Prostate gland (tissue), 2 donors: ENCODE measurements at regions not wholly inside any gene's neighbourhood (a gene's known extent, or its start where the extent isn't known, plus 50 kb on each side); places are given as distances from the start of the nearest gene placed in this dataset.
"Not testable (repeated sequence)": the region's sequence is repeated elsewhere in the genome, so short reads cannot be mapped to it uniquely, and the experiment has no call there.

Source experiments
- DNase-seq: peaks from one replicate; pipeline ENCODE4 v3.0.0-alpha.2; 2019; ENCODE audit warnings: low spot score
- H3K27ac ChIP-seq, 2 donors: fragments of 200-600 bp; sonication (generic); 2 replicates each; pipeline ENCODE4 v1.5.1; 2017 to 2019
- H3K27me3 ChIP-seq: fragments of 200-600 bp; sonication (generic); replicated peaks from 2 replicates; pipeline ENCODE4 v1.5.1; 2019; ENCODE audit not compliant: insufficient read depth
- H3K36me3 ChIP-seq, 2 donors: fragments of 200-600 bp; sonication (generic); 1 replicate in 1 of 2; 2 replicates in 1 of 2; pipeline versions ENCODE4 v1.5.1 to v1.8.1; 2017 to 2019
- H3K4me1 ChIP-seq: fragments of 200-600 bp; sonication (generic); replicated peaks from 2 replicates; pipeline ENCODE4 v1.5.1; 2019
- H3K4me3 ChIP-seq, 2 donors: fragments of 200-600 bp; sonication (generic); 2 replicates each; pipeline ENCODE4 v1.5.1; 2017 to 2019
- H3K9me3 ChIP-seq: fragments of 200-600 bp; sonication (generic); 2 replicates; pipeline ENCODE4 v1.5.1; 2017
- POLR2A ChIP-seq: fragments of 450-650 bp; IDR thresholded peaks from one replicate; pipeline ENCODE4 v1.6.1; 2016; ENCODE audit warnings: antibody characterized with exemption, mild to moderate bottlenecking
- POLR2AphosphoS5 ChIP-seq: sonication (generic); formaldehyde crosslinking; IDR thresholded peaks from one replicate; pipeline ENCODE4 v1.6.1; 2017; ENCODE audit warnings: antibody characterized with exemption
- WGBS: methylation state at CpG from one replicate; pipeline ENCODE4 v1.1.5; 2018; 5-methylcytosine and 5-hydroxymethylcytosine counted together
- intact Hi-C: fragments of 100-400 bp; cut with DNase I; formaldehyde crosslinking; loops from one replicate; pipeline ENCODE4 v1.14.2; 2022
- TF ChIP-seq, protein P1 (sequence below), 4 experiments: fragments of 200-600 bp in 2 of 4; fragments of 450-650 bp in 2 of 4; sonication (generic) in 2 of 4; IDR thresholded peaks; 1 replicate in 3 of 4; 2 replicates in 1 of 4; pipeline ENCODE4 v1.5.1; 2016 to 2019; ENCODE audit warnings: antibody characterized with exemption in 4 of 4, mild to moderate bottlenecking in 2 of 4, moderate library complexity in 2 of 4

DNA sequence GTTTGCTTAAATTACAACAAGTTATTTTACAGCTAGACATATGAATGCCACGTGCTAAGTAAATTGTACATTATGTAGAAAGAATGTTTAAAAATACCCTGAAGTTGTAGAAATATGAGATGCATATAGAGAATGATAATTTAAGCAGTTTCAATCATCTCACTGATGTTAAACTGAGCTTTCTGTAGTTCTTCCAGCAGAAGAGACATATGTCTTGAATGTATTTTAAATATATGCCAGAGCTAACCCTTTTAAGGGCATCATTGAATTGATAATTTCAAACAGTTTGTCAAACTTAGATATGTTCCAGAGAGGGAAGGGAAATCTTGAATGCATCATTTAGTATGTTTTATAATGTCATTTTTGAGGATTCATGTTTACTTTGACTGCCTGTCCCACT lies 255.2 kb downstream of the MDFIC start:
- 42% methylated on average over 1 of the region's 1 CpG for WGBS
- no peaks in the 10 kb centered on the region for H3K36me3 ChIP-seq
- H3K27ac ChIP-seq, result no peak overlapping the region
- no peaks in the 10 kb centered on the region for H3K27me3 ChIP-seq
- H3K4me3 ChIP-seq, result no peak overlapping the region
- H3K9me3 ChIP-seq, result no peaks in the 10 kb centered on the region
- intact Hi-C loops, result no loop called here
- DNase-seq, result no peak
- no peaks in the 10 kb centered on the region for H3K4me1 ChIP-seq
- TF ChIP-seq, protein P1, sequence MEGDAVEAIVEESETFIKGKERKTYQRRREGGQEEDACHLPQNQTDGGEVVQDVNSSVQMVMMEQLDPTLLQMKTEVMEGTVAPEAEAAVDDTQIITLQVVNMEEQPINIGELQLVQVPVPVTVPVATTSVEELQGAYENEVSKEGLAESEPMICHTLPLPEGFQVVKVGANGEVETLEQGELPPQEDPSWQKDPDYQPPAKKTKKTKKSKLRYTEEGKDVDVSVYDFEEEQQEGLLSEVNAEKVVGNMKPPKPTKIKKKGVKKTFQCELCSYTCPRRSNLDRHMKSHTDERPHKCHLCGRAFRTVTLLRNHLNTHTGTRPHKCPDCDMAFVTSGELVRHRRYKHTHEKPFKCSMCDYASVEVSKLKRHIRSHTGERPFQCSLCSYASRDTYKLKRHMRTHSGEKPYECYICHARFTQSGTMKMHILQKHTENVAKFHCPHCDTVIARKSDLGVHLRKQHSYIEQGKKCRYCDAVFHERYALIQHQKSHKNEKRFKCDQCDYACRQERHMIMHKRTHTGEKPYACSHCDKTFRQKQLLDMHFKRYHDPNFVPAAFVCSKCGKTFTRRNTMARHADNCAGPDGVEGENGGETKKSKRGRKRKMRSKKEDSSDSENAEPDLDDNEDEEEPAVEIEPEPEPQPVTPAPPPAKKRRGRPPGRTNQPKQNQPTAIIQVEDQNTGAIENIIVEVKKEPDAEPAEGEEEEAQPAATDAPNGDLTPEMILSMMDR (IDR thresholded peaks at IDR 0.05), result no peak
- no peak for TF ChIP-seq POLR2AphosphoS5
- TF ChIP-seq POLR2A, result no peak

- H3K27ac ChIP-seq, DNase-seq, H3K36me3 ChIP-seq, intact Hi-C loops, H3K27me3 ChIP-seq, H3K4me1 ChIP-seq, H3K9me3 ChIP-seq, H3K4me3 ChIP-seq: not testable (repeated sequence)
- WGBS, result 95% methylated on average over 8 of the region's 8 CpGs
Observed at GRCh38 chr7:115172397-115172796, 250.5 kb downstream of the MDFIC start.

GRCh38 chr7:115153769-115154477 lies 232.0 kb downstream of the MDFIC start:
- no peaks in the 10 kb centered on the region for H3K36me3 ChIP-seq
- no peak overlapping the region for H3K4me3 ChIP-seq
- H3K4me1 ChIP-seq, result no peaks in the 10 kb centered on the region

DNA sequence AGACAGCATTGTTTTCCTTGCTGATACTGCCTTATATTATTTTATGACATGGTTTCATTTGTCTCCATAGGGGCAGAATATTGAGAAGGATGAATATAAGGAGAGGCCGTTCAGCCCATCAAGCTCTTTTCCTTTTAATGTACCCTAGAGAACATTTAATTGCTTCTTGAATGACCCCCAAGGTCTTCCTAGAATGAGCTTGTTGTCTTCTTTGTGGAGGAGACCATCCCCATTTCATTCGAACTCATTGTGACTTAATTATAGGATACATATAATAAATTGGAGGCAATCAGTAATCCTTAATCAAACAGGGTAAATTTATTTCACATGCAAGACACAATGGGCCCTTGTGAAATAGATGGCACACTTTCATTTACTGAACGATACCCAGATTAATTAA lies 231.3 kb downstream of the MDFIC start:
- DNase-seq, result no peak
- Histone ChIP-seq H3K36me3 (no peaks in the 10 kb centered on the region), H3K9me3 (no peaks in the 10 kb centered on the region), H3K4me3 (no peak overlapping the region), H3K27ac (no peak overlapping the region), H3K4me1 (no peaks in the 10 kb centered on the region), H3K27me3 (no peaks in the 10 kb centered on the region)
- intact Hi-C loops, result no loop called here
- TF ChIP-seq POLR2AphosphoS5 (no peak), POLR2A (no peak)
- TF ChIP-seq, protein P1 (IDR thresholded peaks at IDR 0.05), result no peak
- 71% methylated on average over 3 of the region's 3 CpGs for WGBS

More at GRCh38 chr7:115153769-115154477, 232.0 kb downstream of the MDFIC start:
- Histone ChIP-seq H3K27me3 (no peaks in the 10 kb centered on the region), H3K9me3 (no peaks in the 10 kb centered on the region), H3K27ac (no peak overlapping the region)
- WGBS, result 47% methylated on average over 4 of the region's 4 CpGs
- intact Hi-C loops, result no loop called here
- no peak for DNase-seq
- TF ChIP-seq POLR2AphosphoS5 (no peak), POLR2A (no peak)
- TF ChIP-seq, protein P1 (IDR thresholded peaks at IDR 0.05), result no peak

GRCh38 chr7:115146148-115146547 lies 224.3 kb downstream of the MDFIC start:
- no peak for TF ChIP-seq POLR2AphosphoS5
- TF ChIP-seq POLR2A, result no peak
- TF ChIP-seq, protein P1 (IDR thresholded peaks at IDR 0.05), result peak in 1 of 4 experiments; percentile 17
- H3K4me1 ChIP-seq, result no peaks in the 10 kb centered on the region
- WGBS, result 53% methylated on average over 3 of the region's 3 CpGs
- no peaks in the 10 kb centered on the region for H3K36me3 ChIP-seq
- no peaks in the 10 kb centered on the region for H3K9me3 ChIP-seq
- no peak for DNase-seq
- H3K27me3 ChIP-seq, result no peaks in the 10 kb centered on the region
- no peak overlapping the region for H3K27ac ChIP-seq
- intact Hi-C loops, result no loop called here
- no peak overlapping the region for H3K4me3 ChIP-seq
